22Rv1 (cell line): ENCODE measurements at regions not wholly inside any gene's neighbourhood (a gene's known extent, or its start where the extent isn't known, plus 50 kb on each side); places are given as distances from the start of the nearest gene placed in this dataset.

Source experiments
- ZFX ChIP-seq: fragments of 450-650 bp; IDR thresholded peaks from 2 replicates; pipeline ENCODE4 v1.6.1; 2017; ENCODE audit warnings: antibody characterized with exemption, borderline replicate concordance
- TF ChIP-seq, protein P1 (sequence below): fragments of 450-650 bp; IDR thresholded peaks from 2 replicates; pipeline ENCODE4 v1.5.1; 2017; ENCODE audit warnings: mild to moderate bottlenecking

DNA sequence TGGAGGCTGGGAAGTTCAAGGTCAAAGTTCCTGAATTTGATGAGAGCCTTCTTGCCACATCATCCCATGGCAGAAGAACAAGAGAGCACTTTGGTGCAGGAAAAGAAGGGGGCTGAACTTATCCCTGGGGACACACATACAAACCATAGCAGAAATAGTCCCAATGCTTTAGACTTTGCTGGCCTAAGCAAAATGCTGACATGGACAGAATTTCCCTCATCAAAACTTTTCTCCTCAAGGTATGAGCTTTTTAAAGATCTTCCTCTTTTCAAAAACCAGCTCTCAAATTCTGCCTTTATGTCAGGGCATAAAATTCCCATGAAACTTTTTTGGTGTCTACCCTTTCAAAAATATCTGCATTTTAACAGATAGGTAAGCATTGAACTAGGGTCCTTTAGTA lies 341.8 kb upstream of the SMARCA2 start:
- TF ChIP-seq, protein P1, sequence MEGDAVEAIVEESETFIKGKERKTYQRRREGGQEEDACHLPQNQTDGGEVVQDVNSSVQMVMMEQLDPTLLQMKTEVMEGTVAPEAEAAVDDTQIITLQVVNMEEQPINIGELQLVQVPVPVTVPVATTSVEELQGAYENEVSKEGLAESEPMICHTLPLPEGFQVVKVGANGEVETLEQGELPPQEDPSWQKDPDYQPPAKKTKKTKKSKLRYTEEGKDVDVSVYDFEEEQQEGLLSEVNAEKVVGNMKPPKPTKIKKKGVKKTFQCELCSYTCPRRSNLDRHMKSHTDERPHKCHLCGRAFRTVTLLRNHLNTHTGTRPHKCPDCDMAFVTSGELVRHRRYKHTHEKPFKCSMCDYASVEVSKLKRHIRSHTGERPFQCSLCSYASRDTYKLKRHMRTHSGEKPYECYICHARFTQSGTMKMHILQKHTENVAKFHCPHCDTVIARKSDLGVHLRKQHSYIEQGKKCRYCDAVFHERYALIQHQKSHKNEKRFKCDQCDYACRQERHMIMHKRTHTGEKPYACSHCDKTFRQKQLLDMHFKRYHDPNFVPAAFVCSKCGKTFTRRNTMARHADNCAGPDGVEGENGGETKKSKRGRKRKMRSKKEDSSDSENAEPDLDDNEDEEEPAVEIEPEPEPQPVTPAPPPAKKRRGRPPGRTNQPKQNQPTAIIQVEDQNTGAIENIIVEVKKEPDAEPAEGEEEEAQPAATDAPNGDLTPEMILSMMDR: no peak
- no peak for TF ChIP-seq ZFX
